SK-N-SH (cell line): ENCODE measurements at regions not wholly inside any gene's neighbourhood (a gene's known extent, or its start where the extent isn't known, plus 50 kb on each side); places are given as distances from the start of the nearest gene placed in this dataset.

Source experiments
- CTCF ChIA-PET: fragments of 300-600, 350-600 bp; formaldehyde crosslinking; extraction: SDS; loops from one replicate; lab custom pipeline; 2021; lab: Yijun Ruan, JAX
- POLR2A ChIA-PET: fragments of 350-600 bp; sonication (Branson Sonifier 250); formaldehyde crosslinking; extraction: SDS; loops from one replicate; lab custom pipeline; 2020; ENCODE audit warnings: antibody characterized with exemption, inconsistent platforms; lab: Yijun Ruan, JAX
- DNase-seq: peaks from one replicate; pipeline ENCODE4 v3.0.0; 2012
- H2AFZ ChIP-seq: fragments of 200-600 bp; sonication (generic); 2 replicates; pipeline ENCODE4 v1.8.1; 2016; ENCODE audit warnings: antibody characterized with exemption, mild to moderate bottlenecking, low read depth
- H3F3A ChIP-seq: fragments of 200-600 bp; sonication (generic); replicated peaks from 2 replicates; pipeline ENCODE3; 2016; ENCODE audit warnings: antibody characterized with exemption, mild to moderate bottlenecking; ENCODE audit not compliant: insufficient read depth
- H3K27ac ChIP-seq, 2 experiments: fragments of 200-500 bp in 1 of 2; fragments of 200-600 bp in 1 of 2; sonication (Bioruptor generic) in 1 of 2; sonication (generic), shearing (Covaris generic) in 1 of 2; 2 replicates each; pipeline versions ENCODE4 v1.5.1 to v1.6.1; 2014 to 2016; ENCODE audit warnings: low read depth in 2 of 2, inconsistent platforms in 1 of 2, low read length in 1 of 2, mild to moderate bottlenecking in 1 of 2, mixed read lengths in 1 of 2
- H3K27me3 ChIP-seq: fragments of 200-600 bp; sonication (generic), shearing (Covaris generic); 2 replicates; pipeline ENCODE4 v1.6.1; 2016; ENCODE audit warnings: mixed run types; ENCODE audit not compliant: insufficient read depth
- H3K36me3 ChIP-seq, 2 experiments: fragments of 200-500 bp in 1 of 2; fragments of 200-600 bp in 1 of 2; sonication (Bioruptor generic) in 1 of 2; sonication (generic) in 1 of 2; replicated peaks in 1 of 2; 2 replicates each; pipeline versions ENCODE3 to v1.5.1; 2014 to 2016; ENCODE audit warnings: low read length in 1 of 2, mild to moderate bottlenecking in 1 of 2; ENCODE audit not compliant: insufficient read depth in 2 of 2, control insufficient read depth in 1 of 2
- H3K4me1 ChIP-seq, 2 experiments: fragments of 200-500 bp in 1 of 2; fragments of 200-600 bp in 1 of 2; sonication (Bioruptor generic) in 1 of 2; sonication (generic), shearing (Covaris generic) in 1 of 2; 2 replicates each; pipeline versions ENCODE4 v1.5.1 to v1.6.1; 2014 to 2016; ENCODE audit warnings: low read depth in 1 of 2, low read length in 1 of 2, mixed run types in 1 of 2; ENCODE audit not compliant: insufficient read depth in 2 of 2, control insufficient read depth in 1 of 2
- H3K4me2 ChIP-seq: fragments of 200-600 bp; sonication (generic), shearing (Covaris generic); 2 replicates; pipeline ENCODE4 v1.6.1; 2017; ENCODE audit warnings: mixed run types
- H3K4me3 ChIP-seq, 2 experiments: fragments of 200-500 bp in 1 of 2; fragments of 200-600 bp in 1 of 2; sonication (Bioruptor generic) in 1 of 2; sonication (generic), shearing (Covaris generic) in 1 of 2; 2 replicates each; pipeline versions ENCODE4 v1.5.1 to v1.8.1; 2014 to 2016; ENCODE audit warnings: low read depth in 2 of 2, inconsistent platforms in 1 of 2, low read length in 1 of 2, mild to moderate bottlenecking in 1 of 2, mixed read lengths in 1 of 2, moderate library complexity in 1 of 2
- H3K79me2 ChIP-seq: fragments of 200-600 bp; sonication (generic); 2 replicates; pipeline ENCODE4 v1.8.1; 2017; ENCODE audit warnings: mild to moderate bottlenecking; ENCODE audit not compliant: insufficient read depth
- H3K9ac ChIP-seq: fragments of 200-600 bp; sonication (generic); 2 replicates; pipeline ENCODE4 v1.6.1; 2017; ENCODE audit warnings: mixed run types
- H3K9me2 ChIP-seq: fragments of 200-600 bp; sonication (generic); 2 replicates; pipeline ENCODE4 v1.6.1; 2017; ENCODE audit warnings: mixed run types
- H3K9me3 ChIP-seq: fragments of 200-600 bp; sonication (generic); 2 replicates; pipeline ENCODE4 v1.6.1; 2017; ENCODE audit warnings: mixed run types, mild to moderate bottlenecking, moderate library complexity
- H4K20me1 ChIP-seq: fragments of 200-600 bp; sonication (generic); 2 replicates; pipeline ENCODE4 v1.6.1; 2017; ENCODE audit warnings: mild to moderate bottlenecking, mixed run types; ENCODE audit not compliant: insufficient read depth
- EP300 ChIP-seq, 2 experiments: IDR thresholded peaks; 2 replicates each; pipeline versions ENCODE4 v1.4.0 to v1.6.1; 2012; ENCODE audit warnings: borderline replicate concordance in 1 of 2, low read depth in 1 of 2, low read length in 1 of 2
- EZH2phosphoT487 ChIP-seq: fragments of 200-600 bp; sonication (generic); IDR thresholded peaks from 2 replicates; pipeline ENCODE4 v1.6.1; 2017; ENCODE audit warnings: low read depth, mixed run types, mild to moderate bottlenecking, antibody characterized with exemption, moderate library complexity, borderline replicate concordance
- FOXM1 ChIP-seq: IDR thresholded peaks from 2 replicates; pipeline ENCODE4 v1.4.0; 2012; ENCODE audit warnings: low read depth, mild to moderate bottlenecking
- IRF3 ChIP-seq: fragments of 150-350 bp; IDR thresholded peaks from 2 replicates; pipeline ENCODE4 v1.6.1; 2016; ENCODE audit warnings: mild to moderate bottlenecking, low read depth, low read length
- JUND ChIP-seq: IDR thresholded peaks from 2 replicates; pipeline ENCODE4 v1.4.0; 2012
- MEF2A ChIP-seq: IDR thresholded peaks from 2 replicates; pipeline ENCODE4 v1.4.0; 2012; ENCODE audit warnings: low read depth, borderline replicate concordance
- NFIC ChIP-seq: IDR thresholded peaks from 2 replicates; pipeline ENCODE4 v1.4.0; 2012; ENCODE audit warnings: borderline replicate concordance
- NRF1 ChIP-seq: IDR thresholded peaks from 2 replicates; pipeline ENCODE4 v1.6.1; 2012; ENCODE audit warnings: low read depth, mild to moderate bottlenecking, low read length
- RCOR1 ChIP-seq: fragments of 150-350 bp; IDR thresholded peaks from 2 replicates; pipeline ENCODE4 v1.6.1; 2017; ENCODE audit warnings: antibody characterized with exemption, low read length
- REST ChIP-seq: IDR thresholded peaks from 2 replicates; pipeline ENCODE4 v1.6.1; 2012; ENCODE audit warnings: mild to moderate bottlenecking, low read depth, low read length, moderate library complexity
- RFX5 ChIP-seq: IDR thresholded peaks from 2 replicates; pipeline ENCODE4 v1.6.1; 2012; ENCODE audit warnings: mild to moderate bottlenecking, improper control_type of control experiment, low read length
- RXRA ChIP-seq: IDR thresholded peaks from 2 replicates; pipeline ENCODE4 v1.4.0; 2012; ENCODE audit warnings: low read depth, mild to moderate bottlenecking, borderline replicate concordance
- SIN3A ChIP-seq: IDR thresholded peaks from 2 replicates; pipeline ENCODE4 v1.6.1; 2012; ENCODE audit warnings: low read depth, mild to moderate bottlenecking, low read length, moderate library complexity, borderline replicate concordance
- SMC3 ChIP-seq: IDR thresholded peaks from 2 replicates; pipeline ENCODE4 v1.6.1; 2012; ENCODE audit warnings: low read depth, low read length, improper control_type of control experiment
- TEAD4 ChIP-seq: IDR thresholded peaks from 2 replicates; pipeline ENCODE4 v1.4.0; 2012; ENCODE audit warnings: mild to moderate bottlenecking, borderline replicate concordance; ENCODE audit not compliant: insufficient read depth
- USF1 ChIP-seq: IDR thresholded peaks from 2 replicates; pipeline ENCODE4 v1.4.0; 2012; ENCODE audit warnings: low read depth, borderline replicate concordance
- USF2 ChIP-seq: fragments of 150-350 bp; IDR thresholded peaks from 2 replicates; pipeline ENCODE4 v1.6.1; 2017; ENCODE audit warnings: antibody characterized with exemption, low read length, low read depth, borderline replicate concordance
- YY1 ChIP-seq: IDR thresholded peaks from 2 replicates; pipeline ENCODE4 v1.4.0; 2012; ENCODE audit warnings: low read depth, mild to moderate bottlenecking
- ZBTB33 ChIP-seq: IDR thresholded peaks from 2 replicates; pipeline ENCODE4 v1.4.0; 2012; ENCODE audit warnings: low read depth, borderline replicate concordance
- WGBS: methylation state at CpG from one replicate; pipeline ENCODE4 v1.1.6; 2017; ENCODE audit warnings: low lambda C conversion rate; 5-methylcytosine and 5-hydroxymethylcytosine counted together

GRCh38 chr22:48805516-48805915 is 1022.2 kb downstream of the BRD1 start:
- Histone ChIP-seq H3K9me3 (no peaks in the 10 kb centered on the region), H3F3A (no peaks in the 10 kb centered on the region), H3K9me2 (no peaks in the 10 kb centered on the region), H3K79me2 (no peaks in the 10 kb centered on the region), H3K4me3 (no peak overlapping the region), H3K27me3 (no peaks in the 10 kb centered on the region), H2AFZ (no peak overlapping the region), H4K20me1 (no peaks in the 10 kb centered on the region), H3K4me2 (no peak overlapping the region), H3K36me3 (no peaks in the 10 kb centered on the region), H3K9ac (no peak overlapping the region), H3K27ac (no peak overlapping the region), H3K4me1 (no peaks in the 10 kb centered on the region; a peak in 1 of 4 replicates)
- DNase-seq, result no peak
- no peak for TF ChIP-seq MEF2A
- no peak for TF ChIP-seq RFX5
- TF ChIP-seq JUND, result no peak
- TF ChIP-seq NFIC, result no peak
- no peak for TF ChIP-seq USF2
- no peak for TF ChIP-seq USF1
- no peak for TF ChIP-seq RCOR1
- no peak for TF ChIP-seq RXRA
- no peak for TF ChIP-seq ZBTB33
- TF ChIP-seq IRF3, result no peak
- no peak for TF ChIP-seq NRF1
- no peak for TF ChIP-seq EZH2phosphoT487
- no peak for TF ChIP-seq SIN3A
- no peak for TF ChIP-seq FOXM1
- ChIA-PET POLR2A (no interaction called here), CTCF (no interaction called here)
- 34% methylated on average over 9 of the region's 10 CpGs for WGBS

- H3K4me3 ChIP-seq, result no peak overlapping the region
- no peaks in the 10 kb centered on the region for H3K9me2 ChIP-seq
- H4K20me1 ChIP-seq, result no peaks in the 10 kb centered on the region
- no peaks in the 10 kb centered on the region for H3K79me2 ChIP-seq
- H3F3A ChIP-seq, result no peaks in the 10 kb centered on the region
- H3K27me3 ChIP-seq, result no peaks in the 10 kb centered on the region
- CTCF ChIA-PET, result no interaction called here
- no peaks in the 10 kb centered on the region for H3K36me3 ChIP-seq
- H2AFZ ChIP-seq, result no peak overlapping the region
- no peak overlapping the region for H3K4me2 ChIP-seq
- no peak overlapping the region for H3K9ac ChIP-seq
- WGBS, result 31% methylated on average over 14 of the region's 22 CpGs
- no peak overlapping the region for H3K27ac ChIP-seq
- POLR2A ChIA-PET, result no interaction called here
- H3K4me1 ChIP-seq, result no peaks in the 10 kb centered on the region; a peak in 1 of 4 replicates
- DNase-seq, result no peak
- H3K9me3 ChIP-seq, result no peaks in the 10 kb centered on the region
- TF ChIP-seq IRF3, result no peak
- TF ChIP-seq EP300 (IDR thresholded peaks at IDR 0.05; ENCODE audit: borderline replicate concordance in 1 of 2, low read depth in 1 of 2, low read length in 1 of 2), result no peak
- no peak for TF ChIP-seq EZH2phosphoT487
- TF ChIP-seq TEAD4, result no peak
- TF ChIP-seq YY1, result no peak
- no peak for TF ChIP-seq REST
- no peak for TF ChIP-seq SMC3
These were observed 1022.8 kb downstream of the BRD1 start for GRCh38 chr22:48804811-48805301.
